GM23338 (cell line): ENCODE measurements at regions not wholly inside any gene's neighbourhood (a gene's known extent, or its start where the extent isn't known, plus 50 kb on each side); places are given as distances from the start of the nearest gene placed in this dataset.

Experiments
- ATAC-seq: fragments of 200-7000 bp; cut with Tn5 transposase; 3 replicates; pipeline ENCODE4 v1.9.1; 2020
- DNase-seq: peaks from one replicate; pipeline ENCODE4 v3.0.0-alpha.2; 2015; ENCODE audit warnings: low spot score
- H2AFZ ChIP-seq: fragments of 200-600 bp; sonication (generic); 2 replicates; pipeline ENCODE4 v1.8.0; 2016; ENCODE audit warnings: antibody characterized with exemption, mild to moderate bottlenecking, moderate library complexity
- H3F3A ChIP-seq: fragments of 200-600 bp; sonication (generic); replicated peaks from 2 replicates; pipeline ENCODE4 v1.8.0; 2017; ENCODE audit warnings: antibody characterized with exemption, mixed run types, low read depth
- H3K27ac ChIP-seq: fragments of 200-600 bp; sonication (generic); 2 replicates; pipeline ENCODE4 v1.6.1; 2016; ENCODE audit warnings: low read depth
- H3K27me3 ChIP-seq: fragments of 200-600 bp; sonication (generic); 2 replicates; pipeline ENCODE4 v1.8.0; 2016; ENCODE audit warnings: mild to moderate bottlenecking, mixed run types, moderate library complexity; ENCODE audit not compliant: insufficient read depth
- H3K36me3 ChIP-seq: fragments of 200-600 bp; sonication (generic); 2 replicates; pipeline ENCODE4 v1.8.0; 2016; ENCODE audit warnings: mild to moderate bottlenecking; ENCODE audit not compliant: insufficient read depth
- H3K4me1 ChIP-seq: fragments of 200-600 bp; sonication (generic); 2 replicates; pipeline ENCODE4 v1.8.0; 2016; ENCODE audit warnings: mild to moderate bottlenecking, moderate library complexity; ENCODE audit not compliant: insufficient read depth
- H3K4me2 ChIP-seq: fragments of 200-600 bp; sonication (generic); 2 replicates; pipeline ENCODE4 v1.7.1; 2017; ENCODE audit warnings: mixed run types
- H3K4me3 ChIP-seq: fragments of 200-600 bp; sonication (generic); 2 replicates; pipeline ENCODE4 v1.6.1; 2016; ENCODE audit warnings: mixed run types
- H3K79me2 ChIP-seq: fragments of 200-600 bp; sonication (generic); replicated peaks from 2 replicates; pipeline ENCODE4 v1.8.0; 2017; ENCODE audit warnings: mild to moderate bottlenecking; ENCODE audit not compliant: insufficient read depth
- H3K9me2 ChIP-seq: fragments of 200-600 bp; sonication (generic); 2 replicates; pipeline ENCODE4 v1.8.0; 2017; ENCODE audit not compliant: insufficient read depth
- H4K20me1 ChIP-seq: fragments of 200-600 bp; sonication (generic); replicated peaks from 2 replicates; pipeline ENCODE4 v1.8.0; 2017; ENCODE audit warnings: mild to moderate bottlenecking; ENCODE audit not compliant: insufficient read depth
- H3K27ac Mint-ChIP-seq: 2 replicates; pipeline ENCODE4 v1.8.0; 2020; ENCODE audit warnings: inconsistent platforms, mild to moderate bottlenecking, moderate library complexity, mixed read lengths
- H3K27me3 Mint-ChIP-seq: 3 replicates; pipeline ENCODE4 v1.8.0; 2022; ENCODE audit warnings: low read depth, mild to moderate bottlenecking, moderate library complexity, mixed read lengths, inconsistent platforms; ENCODE audit not compliant: insufficient read depth, poor library complexity
- H3K36me3 Mint-ChIP-seq: 3 replicates; pipeline ENCODE4 v1.8.0; 2021; ENCODE audit warnings: low read depth, mild to moderate bottlenecking, inconsistent platforms, moderate library complexity, mixed read lengths
- H3K4me1 Mint-ChIP-seq: 3 replicates; pipeline ENCODE4 v1.8.0; 2020; ENCODE audit warnings: mild to moderate bottlenecking, inconsistent platforms, mixed read lengths
- H3K4me3 Mint-ChIP-seq: 3 replicates; pipeline ENCODE4 v1.8.0; 2021; ENCODE audit warnings: moderate library complexity, mild to moderate bottlenecking, inconsistent platforms, mixed read lengths
- H3K9me3 Mint-ChIP-seq: 3 replicates; pipeline ENCODE4 v1.8.0; 2020; ENCODE audit warnings: moderate library complexity, mild to moderate bottlenecking, inconsistent platforms, mixed read lengths
- CREB1 ChIP-seq: fragments of 250-450 bp; sonication (Bioruptor Pico); IDR thresholded peaks from 2 replicates; pipeline ENCODE4 v1.5.0; 2020; ENCODE audit warnings: low read depth, mild to moderate bottlenecking, moderate library complexity
- CTCF ChIP-seq, 2 experiments: fragments of 200-600 bp in 1 of 2; sonication (generic) in 1 of 2; conservative IDR thresholded peaks; 2 replicates each; pipeline versions ENCODE4 v1.5.1 to v1.6.1; 2016 to 2017; ENCODE audit warnings: antibody characterized with exemption in 2 of 2, low read depth in 2 of 2, mild to moderate bottlenecking in 2 of 2, moderate library complexity in 1 of 2
- ETS1 ChIP-seq: IDR thresholded peaks from 2 replicates; pipeline ENCODE4 v1.6.1; 2016; ENCODE audit warnings: antibody characterized with exemption
- EZH2 ChIP-seq: fragments of 200-600 bp; sonication (generic); IDR thresholded peaks from one replicate; pipeline ENCODE4 v1.8.0; 2017; ENCODE audit warnings: antibody characterized with exemption, mild to moderate bottlenecking, low read depth; ENCODE audit not compliant: unreplicated experiment
- EZH2phosphoT487 ChIP-seq: fragments of 200-600 bp; sonication (generic); IDR thresholded peaks from one replicate; pipeline ENCODE4 v1.8.1; 2018; ENCODE audit warnings: antibody characterized with exemption; ENCODE audit not compliant: unreplicated experiment
- JUNB ChIP-seq: IDR thresholded peaks from one replicate; pipeline ENCODE4 v1.6.1; 2016; ENCODE audit warnings: antibody characterized with exemption; ENCODE audit not compliant: unreplicated experiment
- NANOG ChIP-seq: IDR thresholded peaks from 2 replicates; pipeline ENCODE4 v1.6.1; 2016; ENCODE audit warnings: antibody characterized with exemption, borderline replicate concordance
- POLR2AphosphoS5 ChIP-seq: IDR thresholded peaks from 2 replicates; pipeline ENCODE4 v1.6.1; 2016; ENCODE audit warnings: antibody characterized with exemption, low read depth
- REST ChIP-seq: IDR thresholded peaks from one replicate; pipeline ENCODE4 v1.6.1; 2018; ENCODE audit warnings: antibody characterized with exemption; ENCODE audit not compliant: unreplicated experiment
- STAT1 ChIP-seq: IDR thresholded peaks from one replicate; pipeline ENCODE4 v1.6.1; 2016; ENCODE audit warnings: antibody characterized with exemption; ENCODE audit not compliant: unreplicated experiment
- ZNF114 ChIP-seq: fragments of 250-450 bp; sonication (Bioruptor Pico); IDR thresholded peaks from 2 replicates; pipeline ENCODE4 v1.5.0; 2020; ENCODE audit warnings: mild to moderate bottlenecking, moderate library complexity
- ZNF331 ChIP-seq: fragments of 250-450 bp; sonication (Bioruptor Pico); IDR thresholded peaks from 2 replicates; pipeline ENCODE4 v1.5.0; 2020; ENCODE audit warnings: low read depth, mild to moderate bottlenecking, moderate library complexity

- no peak for TF ChIP-seq REST
- no peak for TF ChIP-seq EZH2phosphoT487
- no peak for TF ChIP-seq CREB1 (CRISPR knock-in tag)
- TF ChIP-seq ETS1 = no peak
- no peak for TF ChIP-seq EZH2
- no peak for TF ChIP-seq ZNF331 (CRISPR knock-in tag)
- TF ChIP-seq NANOG = no peak
- no peak for TF ChIP-seq JUNB
- no peak for TF ChIP-seq ZNF114 (CRISPR knock-in tag)
- TF ChIP-seq POLR2AphosphoS5 = no peak
Observed at GRCh38 chr6:165178056-165178455, 131.3 kb downstream of the C6orf118 start (continued).

- Histone ChIP-seq H3K27ac (no peak overlapping the region), H3K36me3 (no peaks in the 10 kb centered on the region), H4K20me1 (no peaks in the 10 kb centered on the region), H3K9me2 (no peaks in the 10 kb centered on the region), H3K4me2 (no peak overlapping the region), H3K27me3 (no peaks in the 10 kb centered on the region), H3K4me1 (no peaks in the 10 kb centered on the region), H2AFZ (no peak overlapping the region), H3K4me3 (no peak overlapping the region), H3F3A (no peaks in the 10 kb centered on the region), H3K79me2 (no peaks in the 10 kb centered on the region)
- Mint-ChIP-seq H3K27me3 (peaks cover 2% of the 10 kb centered on the region), H3K4me1 (no peaks in the 10 kb centered on the region), H3K9me3 (peaks cover 26% of the 10 kb centered on the region), H3K27ac (no peak overlapping the region), H3K4me3 (no peak overlapping the region), H3K36me3 (no peaks in the 10 kb centered on the region; the same call in 2 of the 3 replicates)
- ATAC-seq (no peak), DNase-seq (no peak)
- TF ChIP-seq EZH2phosphoT487 (no peak), REST (no peak), POLR2AphosphoS5 (no peak), ETS1 (no peak), STAT1 (no peak), ZNF331 (CRISPR knock-in tag) (no peak), JUNB (no peak), EZH2 (no peak), CTCF (conservative IDR thresholded peaks at IDR 0.05; ENCODE audit: low read depth in 2 of 2) (no peak), ZNF114 (CRISPR knock-in tag) (no peak), NANOG (no peak)
Observed at GRCh38 chr6:165173484-165173883, 135.9 kb downstream of the C6orf118 start.
